ENCODE measurements at regions not wholly inside any gene's neighbourhood (a gene's known extent, or its start where the extent isn't known, plus 50 kb on each side); places are given as distances from the start of the nearest gene placed in this dataset.

DNA sequence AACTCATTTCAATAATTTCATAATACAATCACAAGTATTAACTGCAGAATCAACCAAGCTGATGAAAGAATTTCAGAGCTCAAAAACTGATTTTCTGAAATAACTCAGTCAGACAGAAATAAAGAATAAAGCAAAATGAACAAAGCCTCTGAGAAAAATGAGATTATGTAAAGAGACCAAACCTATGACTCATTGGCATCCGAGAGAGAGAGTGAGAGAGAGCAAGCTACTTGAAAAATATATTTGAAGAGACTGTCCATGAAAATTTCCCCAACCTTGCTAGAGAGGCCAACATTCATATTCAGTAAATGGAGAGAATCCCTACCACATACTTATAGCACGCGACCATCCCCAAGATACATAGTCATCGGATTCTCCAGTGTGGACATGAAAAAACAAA lies 1376.4 kb downstream of the CDH11 start:
- 91 to 93% (median 92%) methylated on average over 4 of the region's 4 CpGs for WGBS, 4 donors

GRCh38 chr16:63744077-63744874 lies 1377.6 kb downstream of the CDH11 start:
- TF ChIP-seq, protein P1, sequence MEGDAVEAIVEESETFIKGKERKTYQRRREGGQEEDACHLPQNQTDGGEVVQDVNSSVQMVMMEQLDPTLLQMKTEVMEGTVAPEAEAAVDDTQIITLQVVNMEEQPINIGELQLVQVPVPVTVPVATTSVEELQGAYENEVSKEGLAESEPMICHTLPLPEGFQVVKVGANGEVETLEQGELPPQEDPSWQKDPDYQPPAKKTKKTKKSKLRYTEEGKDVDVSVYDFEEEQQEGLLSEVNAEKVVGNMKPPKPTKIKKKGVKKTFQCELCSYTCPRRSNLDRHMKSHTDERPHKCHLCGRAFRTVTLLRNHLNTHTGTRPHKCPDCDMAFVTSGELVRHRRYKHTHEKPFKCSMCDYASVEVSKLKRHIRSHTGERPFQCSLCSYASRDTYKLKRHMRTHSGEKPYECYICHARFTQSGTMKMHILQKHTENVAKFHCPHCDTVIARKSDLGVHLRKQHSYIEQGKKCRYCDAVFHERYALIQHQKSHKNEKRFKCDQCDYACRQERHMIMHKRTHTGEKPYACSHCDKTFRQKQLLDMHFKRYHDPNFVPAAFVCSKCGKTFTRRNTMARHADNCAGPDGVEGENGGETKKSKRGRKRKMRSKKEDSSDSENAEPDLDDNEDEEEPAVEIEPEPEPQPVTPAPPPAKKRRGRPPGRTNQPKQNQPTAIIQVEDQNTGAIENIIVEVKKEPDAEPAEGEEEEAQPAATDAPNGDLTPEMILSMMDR (IDR thresholded peaks at IDR 0.05), result peak in 2 of 12 donors; percentile 14 to 31
- TF ChIP-seq POLR2A (IDR thresholded peaks at IDR 0.05), result no peak
- Histone ChIP-seq H3K27ac (no peak overlapping the region), H3K27me3 (no peaks in the 10 kb centered on the region), H3K9me3 (no peaks in the 10 kb centered on the region), H3K4me1 (no peaks in the 10 kb centered on the region), H3K4me3 (no peak overlapping the region), H3K36me3 (no peaks in the 10 kb centered on the region)
- ATAC-seq, result peak; percentile 34 to 86 (median 66)
- peak in 3 of 5 donors; percentile 7 to 32 (median 19) for DNase-seq
- intact Hi-C loops (cut with DNase I), result loop anchor here in 1 of 10 donors (10.0 kb wide), 1 partner anchor 61 kb away; no protein-coding TSS in a partner anchor
- WGBS, 4 donors, result 75 to 91% (median 86%) methylated on average over 10 to 13 of the region's 13 CpGs

More for the DNA sequence above, 1376.4 kb downstream of the CDH11 start:
- Histone ChIP-seq H3K36me3 (no peaks in the 10 kb centered on the region), H3K4me3 (no peak overlapping the region), H3K27me3 (no peaks in the 10 kb centered on the region), H3K27ac (no peak overlapping the region), H3K4me1 (no peaks in the 10 kb centered on the region), H3K9me3 (no peaks in the 10 kb centered on the region)
- TF ChIP-seq, protein P1 (IDR thresholded peaks at IDR 0.05), result no peak
- no peak for TF ChIP-seq POLR2A (IDR thresholded peaks at IDR 0.05)
- ATAC-seq (no peak), DNase-seq (no peak)
- intact Hi-C loops (cut with DNase I), result loop anchor here in 1 of 10 donors (10.0 kb wide), 1 partner anchor 59 kb away; no protein-coding TSS in a partner anchor

- Histone ChIP-seq H3K27ac (no peak overlapping the region), H3K4me1 (no peaks in the 10 kb centered on the region), H3K27me3 (no peaks in the 10 kb centered on the region), H3K9me3 (no peaks in the 10 kb centered on the region), H3K4me3 (no peak overlapping the region), H3K36me3 (no peaks in the 10 kb centered on the region)
- TF ChIP-seq, protein P1 (IDR thresholded peaks at IDR 0.05), result no peak
- TF ChIP-seq POLR2A (IDR thresholded peaks at IDR 0.05), result no peak
- intact Hi-C loops (cut with DNase I), result loop anchor here in 1 of 10 donors (10.0 kb wide), 1 partner anchor 63 kb away; no protein-coding TSS in a partner anchor
- ATAC-seq, result no peak
- DNase-seq, result no peak
Observed at GRCh38 chr16:63742150-63742549, 1379.7 kb downstream of the CDH11 start.

DNA sequence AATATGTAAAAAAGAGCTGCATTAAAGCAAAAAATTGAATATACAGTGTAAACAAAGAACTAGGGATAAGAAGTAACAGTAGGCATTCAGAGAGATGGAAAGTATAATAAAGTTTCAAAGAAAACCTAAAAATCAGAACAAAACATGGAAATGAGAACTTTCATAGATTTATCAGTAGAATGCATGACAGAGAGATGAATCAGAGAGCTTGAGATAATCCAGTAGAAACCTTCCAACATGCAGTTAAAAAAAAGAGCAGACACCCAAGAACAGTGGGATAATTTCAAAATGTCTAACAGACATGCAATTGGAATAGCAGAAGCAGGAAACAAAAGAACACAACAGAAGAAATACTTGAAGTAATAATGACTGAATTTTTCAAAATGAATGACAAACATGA lies 1384.2 kb downstream of the CDH11 start:
- TF ChIP-seq, protein P1 (IDR thresholded peaks at IDR 0.05), result no peak
- TF ChIP-seq POLR2A (IDR thresholded peaks at IDR 0.05), result no peak

More for the DNA sequence above, 1384.2 kb downstream of the CDH11 start:
- H3K27me3 ChIP-seq, result no peaks in the 10 kb centered on the region
- intact Hi-C loops (cut with DNase I), result no loop called here
- ATAC-seq, result no peak
- no peak for DNase-seq
- H3K36me3 ChIP-seq, result no peaks in the 10 kb centered on the region
- H3K4me3 ChIP-seq, result no peak overlapping the region
- no peak overlapping the region for H3K27ac ChIP-seq
- no peaks in the 10 kb centered on the region for H3K9me3 ChIP-seq
- H3K4me1 ChIP-seq, result no peaks in the 10 kb centered on the region
